ENCODE measurements at regions not wholly inside any gene's neighbourhood (a gene's known extent, or its start where the extent isn't known, plus 50 kb on each side); places are given as distances from the start of the nearest gene placed in this dataset.

DNA sequence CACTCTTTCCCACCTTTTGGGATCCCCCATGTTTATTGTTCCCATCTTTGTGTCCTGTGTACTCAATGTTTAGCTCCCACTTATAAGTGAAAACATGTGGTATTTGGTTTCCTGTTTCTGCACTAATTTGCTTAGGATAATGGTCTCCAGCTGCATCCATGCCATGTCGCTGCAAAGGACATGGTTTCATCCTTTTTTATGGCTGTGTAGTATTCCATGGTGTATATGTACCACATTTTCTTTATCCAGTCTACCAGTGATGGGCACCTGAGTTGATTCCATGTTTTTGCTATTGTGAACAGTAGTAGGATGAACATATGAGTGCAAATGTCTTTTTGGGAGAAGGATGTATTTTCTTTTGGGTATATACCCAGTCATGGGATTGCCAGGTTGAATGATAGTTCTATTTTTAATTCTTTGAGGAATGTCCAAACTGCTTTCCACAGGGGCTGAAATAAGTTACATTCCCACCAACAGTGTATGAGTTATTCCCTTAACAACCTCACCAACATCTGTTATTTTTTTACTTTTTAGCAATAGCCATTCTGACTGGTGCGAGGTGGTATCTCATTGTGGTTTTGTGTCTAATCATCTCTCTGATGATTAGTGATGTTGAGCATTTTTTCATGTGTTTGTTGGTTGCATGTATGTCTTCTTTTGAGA lies 55.7 kb upstream of the MEDAG start:
- Histone ChIP-seq H3K27me3 (replicated peaks; ENCODE audit: insufficient read depth) (no peaks in the 10 kb centered on the region), H3K9me3 (no peaks in the 10 kb centered on the region), H3K4me3 (no peak overlapping the region), H3K27ac (no peak overlapping the region), H3K36me3 (no peaks in the 10 kb centered on the region), H3K4me1 (ENCODE audit: control insufficient read depth in 1 of 2, low read depth in 2 of 2) (peaks cover 8 to 15% of the 10 kb centered on the region in 2 donors)
- DNase-seq (ENCODE audit: low spot score): no peak
- TF ChIP-seq, protein P1, sequence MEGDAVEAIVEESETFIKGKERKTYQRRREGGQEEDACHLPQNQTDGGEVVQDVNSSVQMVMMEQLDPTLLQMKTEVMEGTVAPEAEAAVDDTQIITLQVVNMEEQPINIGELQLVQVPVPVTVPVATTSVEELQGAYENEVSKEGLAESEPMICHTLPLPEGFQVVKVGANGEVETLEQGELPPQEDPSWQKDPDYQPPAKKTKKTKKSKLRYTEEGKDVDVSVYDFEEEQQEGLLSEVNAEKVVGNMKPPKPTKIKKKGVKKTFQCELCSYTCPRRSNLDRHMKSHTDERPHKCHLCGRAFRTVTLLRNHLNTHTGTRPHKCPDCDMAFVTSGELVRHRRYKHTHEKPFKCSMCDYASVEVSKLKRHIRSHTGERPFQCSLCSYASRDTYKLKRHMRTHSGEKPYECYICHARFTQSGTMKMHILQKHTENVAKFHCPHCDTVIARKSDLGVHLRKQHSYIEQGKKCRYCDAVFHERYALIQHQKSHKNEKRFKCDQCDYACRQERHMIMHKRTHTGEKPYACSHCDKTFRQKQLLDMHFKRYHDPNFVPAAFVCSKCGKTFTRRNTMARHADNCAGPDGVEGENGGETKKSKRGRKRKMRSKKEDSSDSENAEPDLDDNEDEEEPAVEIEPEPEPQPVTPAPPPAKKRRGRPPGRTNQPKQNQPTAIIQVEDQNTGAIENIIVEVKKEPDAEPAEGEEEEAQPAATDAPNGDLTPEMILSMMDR (IDR thresholded peaks at IDR 0.05): no peak
- ATAC-seq (ENCODE audit: insufficient number of reproducible peaks, low FRiP score, low read depth): no peak

DNA sequence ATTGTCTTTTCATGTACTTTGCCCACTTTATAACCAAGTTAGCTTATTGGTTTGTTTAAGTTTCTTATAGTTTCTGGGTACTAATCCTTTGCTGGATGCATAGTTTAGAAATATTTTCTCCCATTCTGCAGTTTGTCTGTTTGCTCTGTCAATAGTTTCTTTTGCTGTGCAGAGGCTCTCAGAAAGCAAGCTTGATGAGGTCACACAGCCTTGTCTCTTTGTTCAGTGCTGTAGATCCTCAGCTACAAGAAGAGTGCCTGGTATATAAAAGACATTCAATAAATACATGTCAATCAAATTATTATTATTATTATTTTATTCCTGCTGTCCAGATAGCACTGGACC lies 55.2 kb upstream of the MEDAG start:
- ATAC-seq (ENCODE audit: insufficient number of reproducible peaks, low FRiP score, low read depth) (no peak), DNase-seq (ENCODE audit: low spot score) (no peak)
- Histone ChIP-seq H3K36me3 (no peaks in the 10 kb centered on the region), H3K9me3 (no peaks in the 10 kb centered on the region), H3K27me3 (replicated peaks; ENCODE audit: insufficient read depth) (no peaks in the 10 kb centered on the region), H3K4me3 (no peak overlapping the region), H3K27ac (no peak overlapping the region), H3K4me1 (ENCODE audit: control insufficient read depth in 1 of 2, low read depth in 2 of 2) (peaks cover 8 to 15% of the 10 kb centered on the region in 2 donors)
- TF ChIP-seq, protein P1 (IDR thresholded peaks at IDR 0.05): no peak

DNA sequence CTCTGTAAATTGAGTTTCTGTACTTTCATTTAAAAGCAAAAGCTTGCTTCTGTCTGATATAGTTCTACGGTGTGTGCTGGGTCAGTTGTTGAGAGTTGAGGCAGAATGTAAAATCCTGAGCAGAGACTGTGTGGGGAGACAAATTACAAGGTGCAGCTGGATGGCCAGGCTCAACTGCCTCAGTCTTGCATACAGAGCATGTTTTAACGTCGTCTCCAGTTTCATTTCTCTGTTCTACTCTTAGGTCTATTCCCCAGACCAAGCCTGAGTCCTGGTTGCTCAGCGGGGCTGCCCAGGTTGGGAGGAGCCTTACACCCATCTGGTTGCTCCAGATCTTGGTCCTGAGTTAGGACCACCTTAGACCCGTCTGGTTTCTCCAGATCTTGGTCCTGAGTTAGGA lies 54.4 kb upstream of the MEDAG start:
- Histone ChIP-seq H3K4me1 (ENCODE audit: control insufficient read depth in 1 of 2, low read depth in 2 of 2) (peaks cover 8 to 15% of the 10 kb centered on the region in 2 donors), H3K9me3 (no peaks in the 10 kb centered on the region), H3K4me3 (no peak overlapping the region), H3K36me3 (no peaks in the 10 kb centered on the region), H3K27me3 (replicated peaks; ENCODE audit: insufficient read depth) (no peaks in the 10 kb centered on the region), H3K27ac (no peak overlapping the region)
- TF ChIP-seq, protein P1 (IDR thresholded peaks at IDR 0.05): no peak
- no peak for DNase-seq (ENCODE audit: low spot score)
- no peak for ATAC-seq (ENCODE audit: insufficient number of reproducible peaks, low FRiP score, low read depth)

DNA sequence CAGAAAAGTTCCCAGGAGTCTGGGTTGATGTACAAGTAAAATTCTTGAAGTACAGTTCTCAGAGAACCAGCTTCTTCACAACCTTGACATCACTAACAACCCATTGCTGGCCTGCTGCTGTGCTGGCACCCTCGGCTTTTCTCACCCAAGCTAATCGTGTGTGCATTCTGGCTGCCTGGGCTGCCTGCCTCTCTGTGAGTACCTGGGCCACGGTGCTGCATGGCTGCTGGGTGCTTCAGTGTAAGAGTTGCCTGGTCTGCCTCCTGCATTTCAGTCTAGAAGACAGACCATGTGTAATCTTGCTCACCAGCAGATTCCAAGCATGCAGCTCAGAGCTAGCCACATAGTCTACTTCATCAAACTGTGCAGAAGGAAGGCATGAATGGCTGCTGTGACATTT lies 50.5 kb upstream of the MEDAG start:
- Histone ChIP-seq H3K9me3 (no peaks in the 10 kb centered on the region), H3K4me1 (ENCODE audit: control insufficient read depth in 1 of 2, low read depth in 2 of 2) (no peaks in the 10 kb centered on the region), H3K4me3 (no peak overlapping the region), H3K36me3 (no peaks in the 10 kb centered on the region), H3K27ac (no peak overlapping the region), H3K27me3 (replicated peaks; ENCODE audit: insufficient read depth) (no peaks in the 10 kb centered on the region)
- TF ChIP-seq, protein P1 (IDR thresholded peaks at IDR 0.05): no peak
- ATAC-seq (ENCODE audit: insufficient number of reproducible peaks, low FRiP score, low read depth) (no peak), DNase-seq (ENCODE audit: low spot score) (no peak)

DNA sequence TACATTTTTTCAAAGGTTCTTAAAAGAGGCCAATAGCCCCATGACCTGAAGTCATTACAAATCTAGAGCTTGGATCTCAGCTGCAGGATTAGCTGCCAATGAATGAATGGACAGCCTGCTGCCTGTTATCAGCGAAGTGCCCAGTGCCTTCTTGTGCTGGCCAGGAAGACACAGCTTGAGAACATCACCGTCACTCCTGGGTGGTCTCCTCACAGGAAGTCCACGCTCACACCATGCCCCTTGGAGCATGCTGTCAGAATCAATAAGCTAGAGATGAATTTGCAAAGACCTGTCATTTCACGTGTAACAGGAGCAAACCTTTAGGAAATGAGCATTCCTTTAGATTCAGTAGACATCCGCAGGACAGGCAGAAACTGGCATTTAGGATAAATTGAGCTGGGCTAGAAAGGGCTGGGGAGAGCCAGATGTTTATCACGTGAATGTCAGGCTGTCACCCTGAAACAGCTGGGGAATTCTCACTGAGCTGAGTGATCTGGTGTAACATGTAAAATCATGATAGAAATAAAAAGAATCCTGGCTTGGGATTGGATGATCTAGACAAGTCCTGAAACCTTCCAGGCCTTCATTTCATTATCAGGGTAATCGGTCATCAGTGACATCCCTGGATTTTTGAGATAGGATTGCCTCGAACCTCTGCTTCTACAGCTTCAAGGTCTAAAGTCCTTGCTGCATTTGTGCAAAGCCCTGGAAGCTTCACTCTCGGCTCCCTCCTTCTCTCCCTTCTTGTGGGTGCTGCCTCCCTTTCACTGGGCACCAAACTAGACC lies 49.9 kb upstream of the MEDAG start:
- no peak for DNase-seq (ENCODE audit: low spot score)
- Histone ChIP-seq H3K4me1 (ENCODE audit: control insufficient read depth in 1 of 2, low read depth in 2 of 2) (no peaks in the 10 kb centered on the region), H3K27ac (no peak overlapping the region), H3K4me3 (no peak overlapping the region), H3K9me3 (no peaks in the 10 kb centered on the region), H3K36me3 (no peaks in the 10 kb centered on the region), H3K27me3 (replicated peaks; ENCODE audit: insufficient read depth) (no peaks in the 10 kb centered on the region)
- no peak for ATAC-seq (ENCODE audit: insufficient number of reproducible peaks, low FRiP score, low read depth)
- TF ChIP-seq, protein P1 (IDR thresholded peaks at IDR 0.05): no peak

Data from thoracic aorta (tissue), 2 donors.